Endodermal cell (in vitro differentiated cells): ENCODE measurements at regions not wholly inside any gene's neighbourhood (a gene's known extent, or its start where the extent isn't known, plus 50 kb on each side); places are given as distances from the start of the nearest gene placed in this dataset.

ENCODE experiments used
- DNase-seq: peaks from one replicate; pipeline ENCODE4 v3.0.0-alpha.2; 2017
- H3K27ac ChIP-seq: 2 replicates; pipeline ENCODE4 v1.5.1; 2013; ENCODE audit warnings: mild to moderate bottlenecking, low read depth, low read length, moderate library complexity
- H3K27me3 ChIP-seq: 2 replicates; pipeline ENCODE4 v1.6.1; 2013; ENCODE audit warnings: mild to moderate bottlenecking, low read length, moderate library complexity; ENCODE audit not compliant: insufficient read depth, control insufficient read depth, poor library complexity, severe bottlenecking
- H3K36me3 ChIP-seq: 2 replicates; pipeline ENCODE4 v1.7.0; 2013; ENCODE audit warnings: mild to moderate bottlenecking, low read length, moderate library complexity; ENCODE audit not compliant: control insufficient read depth, insufficient read depth
- H3K4me1 ChIP-seq: one replicate; pipeline ENCODE4 v1.7.0; 2013; ENCODE audit warnings: low read length; ENCODE audit not compliant: control insufficient read depth, insufficient read depth
- H3K4me3 ChIP-seq: 2 replicates; pipeline ENCODE4 v1.5.1; 2013; ENCODE audit warnings: mild to moderate bottlenecking, low read length, moderate library complexity
- H3K9ac ChIP-seq: 2 replicates; pipeline ENCODE4 v1.6.1; 2013; ENCODE audit warnings: mild to moderate bottlenecking, low read length, moderate library complexity; ENCODE audit not compliant: poor library complexity, severe bottlenecking; ENCODE audit errors: extremely low read depth
- H3K9me3 ChIP-seq: 2 replicates; pipeline ENCODE4 v1.6.1; 2013; ENCODE audit warnings: mild to moderate bottlenecking, low read length, moderate library complexity; ENCODE audit not compliant: control insufficient read depth
- H3K27ac Mint-ChIP-seq: 2 replicates; pipeline ENCODE4 v1.8.0; 2020; ENCODE audit warnings: mixed read lengths
- H3K27me3 Mint-ChIP-seq: 2 replicates; pipeline ENCODE4 v1.8.0; 2021; ENCODE audit warnings: mild to moderate bottlenecking, mixed read lengths; ENCODE audit not compliant: insufficient read depth
- H3K36me3 Mint-ChIP-seq: 2 replicates; pipeline ENCODE4 v1.8.0; 2020; ENCODE audit warnings: low read depth, mixed read lengths
- H3K4me1 Mint-ChIP-seq: 2 replicates; pipeline ENCODE4 v1.8.0; 2020; ENCODE audit warnings: mixed read lengths
- H3K4me3 Mint-ChIP-seq: 2 replicates; pipeline ENCODE4 v1.8.0; 2020; ENCODE audit warnings: mild to moderate bottlenecking, moderate library complexity, mixed read lengths
- H3K9me3 Mint-ChIP-seq: 2 replicates; pipeline ENCODE4 v1.8.0; 2020; ENCODE audit warnings: mild to moderate bottlenecking, mixed read lengths
- WGBS, 2 experiments: methylation state at CpG; one replicate each; pipeline versions ENCODE4 v1.1.5 to v1.1.7; 2013; ENCODE audit warnings: missing lambda C conversion rate in 2 of 2, mixed read lengths in 1 of 2; ENCODE audit not compliant: insufficient coverage in 1 of 2, insufficient read length in 1 of 2; 5-methylcytosine and 5-hydroxymethylcytosine counted together
- TF ChIP-seq, protein P1 (sequence below): fragments of 200-600 bp; sonication (generic); conservative IDR thresholded peaks from 2 replicates; pipeline ENCODE4 v1.5.0; 2021; ENCODE audit warnings: antibody characterized with exemption, mild to moderate bottlenecking

DNA sequence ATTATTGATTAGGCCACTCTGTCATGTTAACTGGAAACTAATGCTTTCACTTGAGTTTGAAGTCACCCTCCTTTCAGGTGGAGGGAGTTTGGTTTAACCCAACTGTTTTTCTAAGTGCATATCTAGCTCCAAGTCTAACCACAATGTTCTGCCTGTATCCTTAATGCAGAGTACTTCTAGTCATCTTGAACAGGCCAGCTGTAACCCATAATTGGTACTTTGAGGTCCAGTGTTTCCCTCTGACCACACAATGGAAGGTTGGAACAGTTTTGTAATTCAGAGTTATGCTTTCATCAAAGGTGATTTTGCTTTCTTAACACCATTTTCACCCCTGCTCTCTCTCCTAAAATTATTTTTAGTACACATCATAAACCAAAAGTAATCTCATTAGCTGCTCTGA is 237.2 kb upstream of the DCN start:
- H3K9me3 Mint-ChIP-seq, result no peaks in the 10 kb centered on the region
- Histone ChIP-seq H3K36me3 (no peaks in the 10 kb centered on the region), H3K4me3 (no peak overlapping the region), H3K27me3 (no peaks in the 10 kb centered on the region), H3K9ac (no peak overlapping the region), H3K27ac (no peak overlapping the region), H3K4me1 (no peaks in the 10 kb centered on the region), H3K9me3 (no peaks in the 10 kb centered on the region)
- H3K4me1 Mint-ChIP-seq, result peaks cover 7% of the 10 kb centered on the region
- H3K27ac Mint-ChIP-seq, result no peak overlapping the region
- no peak overlapping the region for H3K4me3 Mint-ChIP-seq
- DNase-seq, result no peak
- no peaks in the 10 kb centered on the region for H3K36me3 Mint-ChIP-seq
- H3K27me3 Mint-ChIP-seq, result no peaks in the 10 kb centered on the region
- TF ChIP-seq, protein P1, sequence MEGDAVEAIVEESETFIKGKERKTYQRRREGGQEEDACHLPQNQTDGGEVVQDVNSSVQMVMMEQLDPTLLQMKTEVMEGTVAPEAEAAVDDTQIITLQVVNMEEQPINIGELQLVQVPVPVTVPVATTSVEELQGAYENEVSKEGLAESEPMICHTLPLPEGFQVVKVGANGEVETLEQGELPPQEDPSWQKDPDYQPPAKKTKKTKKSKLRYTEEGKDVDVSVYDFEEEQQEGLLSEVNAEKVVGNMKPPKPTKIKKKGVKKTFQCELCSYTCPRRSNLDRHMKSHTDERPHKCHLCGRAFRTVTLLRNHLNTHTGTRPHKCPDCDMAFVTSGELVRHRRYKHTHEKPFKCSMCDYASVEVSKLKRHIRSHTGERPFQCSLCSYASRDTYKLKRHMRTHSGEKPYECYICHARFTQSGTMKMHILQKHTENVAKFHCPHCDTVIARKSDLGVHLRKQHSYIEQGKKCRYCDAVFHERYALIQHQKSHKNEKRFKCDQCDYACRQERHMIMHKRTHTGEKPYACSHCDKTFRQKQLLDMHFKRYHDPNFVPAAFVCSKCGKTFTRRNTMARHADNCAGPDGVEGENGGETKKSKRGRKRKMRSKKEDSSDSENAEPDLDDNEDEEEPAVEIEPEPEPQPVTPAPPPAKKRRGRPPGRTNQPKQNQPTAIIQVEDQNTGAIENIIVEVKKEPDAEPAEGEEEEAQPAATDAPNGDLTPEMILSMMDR, result no peak

DNA sequence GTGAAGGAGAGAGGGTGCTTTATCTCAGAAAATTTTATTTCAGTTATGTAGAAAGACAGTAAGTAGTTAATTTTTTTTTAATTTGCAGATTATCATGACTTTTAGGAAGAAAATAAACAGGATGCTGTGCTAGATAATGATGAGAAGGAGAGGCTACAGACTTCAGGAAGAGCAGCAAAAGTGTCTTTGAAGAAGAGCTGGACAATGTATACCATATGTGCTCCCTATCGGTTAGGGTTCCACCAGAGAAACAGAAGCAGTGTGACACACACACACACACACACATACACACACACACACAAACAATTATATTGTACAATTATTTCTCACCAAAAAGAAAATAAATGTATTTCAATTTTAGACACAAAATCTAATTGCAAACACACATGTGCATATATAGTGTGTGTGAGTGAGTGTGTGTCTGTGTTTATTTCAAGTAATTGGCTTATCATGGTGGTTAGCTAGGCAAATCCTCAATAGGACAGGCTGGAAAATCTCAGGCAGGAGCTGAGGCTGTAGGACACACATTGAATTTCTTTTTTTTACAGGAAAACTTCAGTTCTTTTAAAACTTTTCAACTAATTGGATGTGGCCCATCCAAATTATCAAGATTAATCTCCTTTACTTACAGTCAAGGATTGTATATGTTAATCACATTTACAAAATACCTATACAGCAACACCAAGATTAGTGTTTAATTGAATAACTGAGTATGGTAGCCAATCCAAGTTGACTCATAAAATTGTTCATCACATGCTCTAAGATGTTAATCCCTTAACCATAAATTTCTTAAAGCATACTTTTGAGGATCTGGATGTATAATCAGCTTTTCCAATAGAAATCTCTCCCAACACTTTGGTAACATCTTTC is 235.8 kb upstream of the DCN start:
- H3K4me1 ChIP-seq, result no peaks in the 10 kb centered on the region
- H3K9me3 ChIP-seq, result no peaks in the 10 kb centered on the region
- H3K9ac ChIP-seq, result no peak overlapping the region
- no peak overlapping the region for H3K4me3 ChIP-seq
- H3K27me3 ChIP-seq, result no peaks in the 10 kb centered on the region
- Mint-ChIP-seq H3K4me1 (peaks cover 16% of the 10 kb centered on the region), H3K36me3 (no peaks in the 10 kb centered on the region), H3K4me3 (no peak overlapping the region), H3K27me3 (no peaks in the 10 kb centered on the region), H3K27ac (no peak overlapping the region), H3K9me3 (no peaks in the 10 kb centered on the region)
- no peaks in the 10 kb centered on the region for H3K36me3 ChIP-seq
- TF ChIP-seq, protein P1, result no peak
- no peak for DNase-seq
- WGBS, 2 experiments, result 92 to 100% methylated on average over 1 of the region's 1 CpG
- H3K27ac ChIP-seq, result no peak overlapping the region

DNA sequence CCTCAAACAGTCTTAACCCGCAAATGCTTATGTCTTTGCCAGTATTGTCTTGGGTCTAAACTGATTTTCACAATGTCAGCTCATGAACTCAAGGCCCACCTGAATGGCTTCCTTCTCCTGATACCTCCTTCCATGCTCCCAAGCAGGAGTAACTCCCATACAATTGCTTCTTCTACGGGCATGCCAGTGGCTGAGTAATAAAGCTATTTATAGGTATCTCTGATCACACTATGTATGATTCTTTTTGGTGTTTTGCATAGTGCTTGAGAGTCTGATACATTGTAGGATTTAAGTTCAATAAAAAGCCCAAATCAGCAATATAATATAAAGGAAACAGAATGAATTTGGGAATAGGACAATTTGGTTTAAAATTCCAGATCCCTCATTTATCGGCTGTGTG is 235.0 kb upstream of the DCN start:
- H3K4me3 Mint-ChIP-seq, result no peak overlapping the region
- H3K27ac ChIP-seq, result no peak overlapping the region
- no peaks in the 10 kb centered on the region for H3K36me3 ChIP-seq
- no peak overlapping the region for H3K27ac Mint-ChIP-seq
- H3K27me3 Mint-ChIP-seq, result no peaks in the 10 kb centered on the region
- H3K4me1 ChIP-seq, result no peaks in the 10 kb centered on the region
- no peaks in the 10 kb centered on the region for H3K9me3 Mint-ChIP-seq
- peaks cover 13% of the 10 kb centered on the region for H3K4me1 Mint-ChIP-seq
- DNase-seq, result no peak
- no peak overlapping the region for H3K9ac ChIP-seq
- H3K4me3 ChIP-seq, result no peak overlapping the region
- no peaks in the 10 kb centered on the region for H3K36me3 Mint-ChIP-seq
- 93 to 94% methylated on average over 2 of the region's 3 CpGs for WGBS, 2 experiments
- no peaks in the 10 kb centered on the region for H3K9me3 ChIP-seq
- TF ChIP-seq, protein P1, result no peak
- H3K27me3 ChIP-seq, result no peaks in the 10 kb centered on the region
